Liver (tissue), 8 donors: ENCODE measurements at regions not wholly inside any gene's neighbourhood (a gene's known extent, or its start where the extent isn't known, plus 50 kb on each side); places are given as distances from the start of the nearest gene placed in this dataset.

Experiments used
- DNase-seq: peaks from one replicate; pipeline ENCODE4 v3.0.0-alpha.2; 2017; ENCODE audit warnings: low spot score
- H3K27ac ChIP-seq, 2 donors: one replicate each; pipeline ENCODE4 v1.7.0; 2013; ENCODE audit warnings: inconsistent platforms in 2 of 2, low read length in 2 of 2, control low read depth in 1 of 2, low read depth in 1 of 2, mild to moderate bottlenecking in 1 of 2
- H3K27me3 ChIP-seq, 4 donors: one replicate each; pipeline versions ENCODE4 v1.6.1 to v1.7.0; 2013; ENCODE audit warnings: low read length in 3 of 4, inconsistent platforms in 1 of 4, mild to moderate bottlenecking in 1 of 4, moderate library complexity in 1 of 4; ENCODE audit not compliant: control insufficient read depth in 4 of 4, insufficient read depth in 4 of 4
- H3K36me3 ChIP-seq, 4 donors: one replicate each; pipeline versions ENCODE4 v1.6.1 to v1.7.0; 2013; ENCODE audit warnings: low read length in 3 of 4, mild to moderate bottlenecking in 3 of 4, low read depth in 1 of 4, moderate library complexity in 1 of 4; ENCODE audit not compliant: control insufficient read depth in 4 of 4, insufficient read depth in 3 of 4
- H3K4me1 ChIP-seq, 4 donors: one replicate each; pipeline versions ENCODE4 v1.6.1 to v1.7.0; 2013; ENCODE audit warnings: low read length in 3 of 4, mild to moderate bottlenecking in 3 of 4, moderate library complexity in 1 of 4; ENCODE audit not compliant: control insufficient read depth in 4 of 4, insufficient read depth in 4 of 4
- H3K4me3 ChIP-seq, 3 donors: one replicate each; pipeline versions ENCODE4 v1.6.1 to v1.7.0; 2013; ENCODE audit warnings: low read length in 3 of 3, control low read depth in 1 of 3, low read depth in 1 of 3, mild to moderate bottlenecking in 1 of 3
- H3K9ac ChIP-seq, 2 donors: one replicate each; pipeline ENCODE4 v1.7.0; 2013; ENCODE audit warnings: low read length in 2 of 2, mild to moderate bottlenecking in 2 of 2, moderate library complexity in 2 of 2, control low read depth in 1 of 2, low read depth in 1 of 2
- H3K9me3 ChIP-seq, 4 donors: one replicate each; pipeline versions ENCODE4 v1.6.1 to v1.7.0; 2013; ENCODE audit warnings: low read length in 3 of 4; ENCODE audit not compliant: control insufficient read depth in 4 of 4
- EGR1 ChIP-seq, 2 donors: IDR thresholded peaks; 2 replicates each; pipeline ENCODE4 v1.6.1; 2016 to 2018; ENCODE audit warnings: antibody characterized with exemption in 2 of 2, low read depth in 2 of 2
- FOXA1 ChIP-seq: IDR thresholded peaks from 2 replicates; pipeline ENCODE4 v1.6.1; 2016; ENCODE audit warnings: antibody characterized with exemption
- FOXA2 ChIP-seq: IDR thresholded peaks from 2 replicates; pipeline ENCODE4 v1.6.1; 2016; ENCODE audit warnings: antibody characterized with exemption
- GABPA ChIP-seq, 2 donors: IDR thresholded peaks in 1 of 2; conservative IDR thresholded peaks in 1 of 2; 2 replicates each; pipeline ENCODE4 v1.6.1; 2016; ENCODE audit warnings: antibody characterized with exemption in 2 of 2, mild to moderate bottlenecking in 1 of 2, moderate library complexity in 1 of 2
- HNF4A ChIP-seq, 2 donors: conservative IDR thresholded peaks; 2 replicates each; pipeline ENCODE4 v1.6.1; 2016; ENCODE audit warnings: antibody characterized with exemption in 2 of 2, mild to moderate bottlenecking in 2 of 2
- HNF4G ChIP-seq: IDR thresholded peaks from 2 replicates; pipeline ENCODE4 v1.6.1; 2016; ENCODE audit warnings: antibody characterized with exemption
- JUND ChIP-seq, 2 donors: IDR thresholded peaks; 2 replicates each; pipeline ENCODE4 v1.6.1; 2016; ENCODE audit warnings: antibody characterized with exemption in 2 of 2
- NR2F2 ChIP-seq: IDR thresholded peaks from 2 replicates; pipeline ENCODE4 v1.6.1; 2016; ENCODE audit warnings: antibody characterized with exemption
- RAD21 ChIP-seq, 2 donors: IDR thresholded peaks; 2 replicates each; pipeline ENCODE4 v1.6.1; 2016; ENCODE audit warnings: antibody characterized with exemption in 2 of 2, mild to moderate bottlenecking in 2 of 2
- SP1 ChIP-seq: IDR thresholded peaks from 2 replicates; pipeline ENCODE4 v1.6.1; 2018; ENCODE audit warnings: antibody characterized with exemption, mild to moderate bottlenecking
- TAF1 ChIP-seq: conservative IDR thresholded peaks from 2 replicates; pipeline ENCODE4 v1.6.1; 2016; ENCODE audit warnings: antibody characterized with exemption, mild to moderate bottlenecking
- YY1 ChIP-seq: IDR thresholded peaks from 2 replicates; pipeline ENCODE4 v1.6.1; 2016; ENCODE audit warnings: antibody characterized with exemption, mild to moderate bottlenecking
- WGBS: extraction: QIAGEN DNeasy Blood & Tissue Kit; methylation state at CpG from one replicate; pipeline ENCODE4 v1.1.7; 2013; 5-methylcytosine and 5-hydroxymethylcytosine counted together
- TF ChIP-seq, protein P1 (sequence below): fragments of 150-350 bp; IDR thresholded peaks from 2 replicates; pipeline ENCODE4 v1.5.1; 2017; ENCODE audit warnings: improper control_type of control experiment, low read depth, low read length; ENCODE audit not compliant: missing input control
- TF ChIP-seq, protein P2 (sequence below): IDR thresholded peaks from 2 replicates; pipeline ENCODE4 v1.6.1; 2016; ENCODE audit warnings: antibody characterized with exemption, mild to moderate bottlenecking
- TF ChIP-seq, protein P3 (sequence below): IDR thresholded peaks from 2 replicates; pipeline ENCODE4 v1.6.1; 2016; ENCODE audit warnings: antibody characterized with exemption
- TF ChIP-seq, protein P4 (sequence below): IDR thresholded peaks from 2 replicates; pipeline ENCODE4 v1.6.1; 2016; ENCODE audit warnings: antibody characterized with exemption
- TF ChIP-seq, protein P5 (sequence below): IDR thresholded peaks from 2 replicates; pipeline ENCODE4 v1.6.1; 2016; ENCODE audit warnings: antibody characterized with exemption
- donor health status: healthy.
- donor health status: healthy.
- donor health status: healthy.
- donor health status: healthy.
- donor health status: healthy.

DNA sequence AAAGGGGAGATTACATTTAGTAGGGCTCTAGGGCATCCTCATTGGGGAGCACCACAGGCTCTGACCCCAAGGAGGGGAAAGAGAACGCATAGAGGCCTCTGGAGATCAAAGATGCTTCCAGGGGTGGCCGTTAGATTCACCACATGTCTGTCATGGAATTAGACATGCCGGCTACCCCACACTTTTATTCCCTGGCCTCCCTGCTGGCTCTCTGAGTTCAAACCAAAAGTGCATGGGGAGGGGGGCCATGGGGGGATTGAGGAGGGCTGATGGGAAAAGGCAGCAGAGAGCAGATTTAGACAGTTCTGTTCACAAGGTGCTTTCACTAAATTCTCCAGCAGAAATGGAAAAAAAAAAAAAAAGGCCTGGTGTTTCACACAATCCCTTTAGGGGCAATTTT, 64.4 kb upstream of the ZNF521 start:
- TF ChIP-seq EGR1 (IDR thresholded peaks at IDR 0.05; ENCODE audit: low read depth in 2 of 2) = no peak
- TF ChIP-seq FOXA1 = no peak
- TF ChIP-seq, protein P1, sequence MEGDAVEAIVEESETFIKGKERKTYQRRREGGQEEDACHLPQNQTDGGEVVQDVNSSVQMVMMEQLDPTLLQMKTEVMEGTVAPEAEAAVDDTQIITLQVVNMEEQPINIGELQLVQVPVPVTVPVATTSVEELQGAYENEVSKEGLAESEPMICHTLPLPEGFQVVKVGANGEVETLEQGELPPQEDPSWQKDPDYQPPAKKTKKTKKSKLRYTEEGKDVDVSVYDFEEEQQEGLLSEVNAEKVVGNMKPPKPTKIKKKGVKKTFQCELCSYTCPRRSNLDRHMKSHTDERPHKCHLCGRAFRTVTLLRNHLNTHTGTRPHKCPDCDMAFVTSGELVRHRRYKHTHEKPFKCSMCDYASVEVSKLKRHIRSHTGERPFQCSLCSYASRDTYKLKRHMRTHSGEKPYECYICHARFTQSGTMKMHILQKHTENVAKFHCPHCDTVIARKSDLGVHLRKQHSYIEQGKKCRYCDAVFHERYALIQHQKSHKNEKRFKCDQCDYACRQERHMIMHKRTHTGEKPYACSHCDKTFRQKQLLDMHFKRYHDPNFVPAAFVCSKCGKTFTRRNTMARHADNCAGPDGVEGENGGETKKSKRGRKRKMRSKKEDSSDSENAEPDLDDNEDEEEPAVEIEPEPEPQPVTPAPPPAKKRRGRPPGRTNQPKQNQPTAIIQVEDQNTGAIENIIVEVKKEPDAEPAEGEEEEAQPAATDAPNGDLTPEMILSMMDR = no peak
- no peak for TF ChIP-seq NR2F2
- TF ChIP-seq, protein P2, sequence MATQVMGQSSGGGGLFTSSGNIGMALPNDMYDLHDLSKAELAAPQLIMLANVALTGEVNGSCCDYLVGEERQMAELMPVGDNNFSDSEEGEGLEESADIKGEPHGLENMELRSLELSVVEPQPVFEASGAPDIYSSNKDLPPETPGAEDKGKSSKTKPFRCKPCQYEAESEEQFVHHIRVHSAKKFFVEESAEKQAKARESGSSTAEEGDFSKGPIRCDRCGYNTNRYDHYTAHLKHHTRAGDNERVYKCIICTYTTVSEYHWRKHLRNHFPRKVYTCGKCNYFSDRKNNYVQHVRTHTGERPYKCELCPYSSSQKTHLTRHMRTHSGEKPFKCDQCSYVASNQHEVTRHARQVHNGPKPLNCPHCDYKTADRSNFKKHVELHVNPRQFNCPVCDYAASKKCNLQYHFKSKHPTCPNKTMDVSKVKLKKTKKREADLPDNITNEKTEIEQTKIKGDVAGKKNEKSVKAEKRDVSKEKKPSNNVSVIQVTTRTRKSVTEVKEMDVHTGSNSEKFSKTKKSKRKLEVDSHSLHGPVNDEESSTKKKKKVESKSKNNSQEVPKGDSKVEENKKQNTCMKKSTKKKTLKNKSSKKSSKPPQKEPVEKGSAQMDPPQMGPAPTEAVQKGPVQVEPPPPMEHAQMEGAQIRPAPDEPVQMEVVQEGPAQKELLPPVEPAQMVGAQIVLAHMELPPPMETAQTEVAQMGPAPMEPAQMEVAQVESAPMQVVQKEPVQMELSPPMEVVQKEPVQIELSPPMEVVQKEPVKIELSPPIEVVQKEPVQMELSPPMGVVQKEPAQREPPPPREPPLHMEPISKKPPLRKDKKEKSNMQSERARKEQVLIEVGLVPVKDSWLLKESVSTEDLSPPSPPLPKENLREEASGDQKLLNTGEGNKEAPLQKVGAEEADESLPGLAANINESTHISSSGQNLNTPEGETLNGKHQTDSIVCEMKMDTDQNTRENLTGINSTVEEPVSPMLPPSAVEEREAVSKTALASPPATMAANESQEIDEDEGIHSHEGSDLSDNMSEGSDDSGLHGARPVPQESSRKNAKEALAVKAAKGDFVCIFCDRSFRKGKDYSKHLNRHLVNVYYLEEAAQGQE = no peak
- no peak for TF ChIP-seq FOXA2
- no peak for TF ChIP-seq YY1
- TF ChIP-seq GABPA (IDR thresholded peaks at IDR 0.05 in 1 of 2, conservative IDR thresholded peaks at IDR 0.05 in 1 of 2) = no peak
- no peak for TF ChIP-seq HNF4A (conservative IDR thresholded peaks at IDR 0.05)
- TF ChIP-seq, protein P3, sequence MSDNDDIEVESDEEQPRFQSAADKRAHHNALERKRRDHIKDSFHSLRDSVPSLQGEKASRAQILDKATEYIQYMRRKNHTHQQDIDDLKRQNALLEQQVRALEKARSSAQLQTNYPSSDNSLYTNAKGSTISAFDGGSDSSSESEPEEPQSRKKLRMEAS = no peak
- TF ChIP-seq, protein P4, sequence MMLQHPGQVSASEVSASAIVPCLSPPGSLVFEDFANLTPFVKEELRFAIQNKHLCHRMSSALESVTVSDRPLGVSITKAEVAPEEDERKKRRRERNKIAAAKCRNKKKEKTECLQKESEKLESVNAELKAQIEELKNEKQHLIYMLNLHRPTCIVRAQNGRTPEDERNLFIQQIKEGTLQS = no peak
- TF ChIP-seq RAD21 (IDR thresholded peaks at IDR 0.05) = no peak
- TF ChIP-seq, protein P5, sequence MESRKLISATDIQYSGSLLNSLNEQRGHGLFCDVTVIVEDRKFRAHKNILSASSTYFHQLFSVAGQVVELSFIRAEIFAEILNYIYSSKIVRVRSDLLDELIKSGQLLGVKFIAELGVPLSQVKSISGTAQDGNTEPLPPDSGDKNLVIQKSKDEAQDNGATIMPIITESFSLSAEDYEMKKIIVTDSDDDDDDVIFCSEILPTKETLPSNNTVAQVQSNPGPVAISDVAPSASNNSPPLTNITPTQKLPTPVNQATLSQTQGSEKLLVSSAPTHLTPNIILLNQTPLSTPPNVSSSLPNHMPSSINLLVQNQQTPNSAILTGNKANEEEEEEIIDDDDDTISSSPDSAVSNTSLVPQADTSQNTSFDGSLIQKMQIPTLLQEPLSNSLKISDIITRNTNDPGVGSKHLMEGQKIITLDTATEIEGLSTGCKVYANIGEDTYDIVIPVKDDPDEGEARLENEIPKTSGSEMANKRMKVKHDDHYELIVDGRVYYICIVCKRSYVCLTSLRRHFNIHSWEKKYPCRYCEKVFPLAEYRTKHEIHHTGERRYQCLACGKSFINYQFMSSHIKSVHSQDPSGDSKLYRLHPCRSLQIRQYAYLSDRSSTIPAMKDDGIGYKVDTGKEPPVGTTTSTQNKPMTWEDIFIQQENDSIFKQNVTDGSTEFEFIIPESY = no peak
- TF ChIP-seq HNF4G = no peak
- TF ChIP-seq SP1 = no peak
- no peak for TF ChIP-seq JUND (IDR thresholded peaks at IDR 0.05)
- no peak overlapping the region for H3K27ac ChIP-seq
- no peak overlapping the region for H3K9ac ChIP-seq
- DNase-seq = no peak
- 52% methylated on average over 3 of the region's 3 CpGs for WGBS
- H3K36me3 ChIP-seq = no peaks in the 10 kb centered on the region
- peaks cover 0 to 3% (median 0%) of the 10 kb centered on the region in 4 donors for H3K27me3 ChIP-seq
- H3K4me1 ChIP-seq = no peaks in the 10 kb centered on the region
- H3K9me3 ChIP-seq = no peaks in the 10 kb centered on the region
- no peak overlapping the region for H3K4me3 ChIP-seq

DNA sequence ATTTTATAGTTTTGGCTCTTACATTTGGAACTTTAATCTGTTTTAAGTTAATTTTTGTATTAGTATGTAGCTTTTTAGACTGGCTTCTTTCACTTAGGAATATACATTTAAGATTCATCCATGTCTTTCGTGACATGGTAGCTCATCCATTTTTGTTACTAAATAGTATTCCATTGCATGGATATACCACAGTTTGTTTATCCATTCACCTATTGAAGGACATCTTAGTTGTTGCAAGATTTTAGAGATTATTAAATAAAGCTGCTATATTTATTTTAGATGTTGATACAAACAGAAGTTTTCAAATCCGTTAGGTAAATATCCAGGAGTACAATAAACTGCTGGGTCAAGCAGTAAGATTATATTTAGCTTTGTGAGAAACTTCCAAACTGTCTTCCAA, 58.0 kb upstream of the ZNF521 start:
- 66% methylated on average over 2 of the region's 2 CpGs for WGBS
- Histone ChIP-seq H3K4me1 (no peaks in the 10 kb centered on the region), H3K9ac (no peak overlapping the region), H3K36me3 (no peaks in the 10 kb centered on the region), H3K27ac (no peak overlapping the region), H3K27me3 (no peaks in the 10 kb centered on the region), H3K9me3 (no peaks in the 10 kb centered on the region), H3K4me3 (no peak overlapping the region)
- TF ChIP-seq JUND (IDR thresholded peaks at IDR 0.05) = no peak
- no peak for TF ChIP-seq RAD21 (IDR thresholded peaks at IDR 0.05)
- TF ChIP-seq TAF1 = no peak
- TF ChIP-seq HNF4A (conservative IDR thresholded peaks at IDR 0.05) = no peak
- no peak for TF ChIP-seq EGR1 (IDR thresholded peaks at IDR 0.05; ENCODE audit: low read depth in 2 of 2)
- TF ChIP-seq, protein P1 = no peak
- no peak for TF ChIP-seq FOXA1
- TF ChIP-seq, protein P4 = no peak
- no peak for TF ChIP-seq NR2F2
- TF ChIP-seq, protein P3 = no peak
- no peak for DNase-seq
